Mucosa of descending colon (tissue), 3 donors: ENCODE measurements at regions not wholly inside any gene's neighbourhood (a gene's known extent, or its start where the extent isn't known, plus 50 kb on each side); places are given as distances from the start of the nearest gene placed in this dataset.
A peak's percentile ranks its signal among the peaks of the same experiment; 100 is the strongest.

Source experiments
- ATAC-seq: fragments of 200-7000 bp; cut with Tn5 transposase; one replicate; pipeline ENCODE4 v1.9.1; 2020; ENCODE audit warnings: mild to moderate bottlenecking, moderate library complexity
- DNase-seq, 3 donors: peaks; one replicate each; pipeline ENCODE4 v3.0.0-alpha.2; 2020
- H3K36me3 ChIP-seq: fragments of 200-600 bp; one replicate; pipeline ENCODE4 v1.8.0; 2021; ENCODE audit warnings: low read depth, mild to moderate bottlenecking
- H3K4me1 ChIP-seq: fragments of 200-600 bp; one replicate; pipeline ENCODE4 v1.8.0; 2021; ENCODE audit warnings: low read depth, mild to moderate bottlenecking
- H3K4me3 ChIP-seq: fragments of 200-600 bp; one replicate; pipeline ENCODE4 v1.8.0; 2021; ENCODE audit warnings: mild to moderate bottlenecking
- H3K9me3 ChIP-seq: fragments of 200-600 bp; one replicate; pipeline ENCODE4 v1.8.0; 2021; ENCODE audit warnings: mild to moderate bottlenecking
- intact Hi-C, 2 donors: fragments of 100-400 bp; cut with DNase I in 1 of 2; cut with micrococcal nuclease in 1 of 2; formaldehyde crosslinking; loops; one replicate each; pipeline versions ENCODE4 v1.11.0 to v1.11.1; 2022; cut with DNase I, micrococcal nuclease
- TF ChIP-seq, protein P1 (sequence below): fragments of 200-600 bp; IDR thresholded peaks from one replicate; pipeline ENCODE4 v1.8.0; 2022; ENCODE audit warnings: antibody characterized with exemption, mild to moderate bottlenecking
- donor health status: DM: no; HTN: no; CAD: no; lungs with moderate emphysema.
- donor health status: DM: no; HTN: no; CAD: no.
- donor health status: DM: no; HTN: yes; CAD: no.

- TF ChIP-seq, protein P1, sequence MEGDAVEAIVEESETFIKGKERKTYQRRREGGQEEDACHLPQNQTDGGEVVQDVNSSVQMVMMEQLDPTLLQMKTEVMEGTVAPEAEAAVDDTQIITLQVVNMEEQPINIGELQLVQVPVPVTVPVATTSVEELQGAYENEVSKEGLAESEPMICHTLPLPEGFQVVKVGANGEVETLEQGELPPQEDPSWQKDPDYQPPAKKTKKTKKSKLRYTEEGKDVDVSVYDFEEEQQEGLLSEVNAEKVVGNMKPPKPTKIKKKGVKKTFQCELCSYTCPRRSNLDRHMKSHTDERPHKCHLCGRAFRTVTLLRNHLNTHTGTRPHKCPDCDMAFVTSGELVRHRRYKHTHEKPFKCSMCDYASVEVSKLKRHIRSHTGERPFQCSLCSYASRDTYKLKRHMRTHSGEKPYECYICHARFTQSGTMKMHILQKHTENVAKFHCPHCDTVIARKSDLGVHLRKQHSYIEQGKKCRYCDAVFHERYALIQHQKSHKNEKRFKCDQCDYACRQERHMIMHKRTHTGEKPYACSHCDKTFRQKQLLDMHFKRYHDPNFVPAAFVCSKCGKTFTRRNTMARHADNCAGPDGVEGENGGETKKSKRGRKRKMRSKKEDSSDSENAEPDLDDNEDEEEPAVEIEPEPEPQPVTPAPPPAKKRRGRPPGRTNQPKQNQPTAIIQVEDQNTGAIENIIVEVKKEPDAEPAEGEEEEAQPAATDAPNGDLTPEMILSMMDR, result no peak
- Histone ChIP-seq H3K36me3 (no peaks in the 10 kb centered on the region), H3K4me1 (no peaks in the 10 kb centered on the region), H3K4me3 (no peak overlapping the region), H3K9me3 (no peaks in the 10 kb centered on the region)
- intact Hi-C loops, result loop anchor here in 1 of 2 donors (10.0 kb wide), 1 partner anchor 165 kb away; no protein-coding TSS in a partner anchor
- no peak for ATAC-seq
- no peak for DNase-seq
Observed at GRCh38 chr9:107169796-107170195, 113.3 kb upstream of the RAD23B start.

- peaks cover 5% of the 10 kb centered on the region for H3K4me1 ChIP-seq
- no peaks in the 10 kb centered on the region for H3K36me3 ChIP-seq
- DNase-seq, result no peak
- intact Hi-C loops, result loop anchor here in 1 of 2 donors (10.0 kb wide), 1 partner anchor 164 kb away; no protein-coding TSS in a partner anchor
- TF ChIP-seq, protein P1, result no peak
- ATAC-seq, result no peak
- H3K9me3 ChIP-seq, result no peaks in the 10 kb centered on the region
- H3K4me3 ChIP-seq, result no peak overlapping the region
Observed at GRCh38 chr9:107170801-107171200, 112.3 kb upstream of the RAD23B start.

DNA sequence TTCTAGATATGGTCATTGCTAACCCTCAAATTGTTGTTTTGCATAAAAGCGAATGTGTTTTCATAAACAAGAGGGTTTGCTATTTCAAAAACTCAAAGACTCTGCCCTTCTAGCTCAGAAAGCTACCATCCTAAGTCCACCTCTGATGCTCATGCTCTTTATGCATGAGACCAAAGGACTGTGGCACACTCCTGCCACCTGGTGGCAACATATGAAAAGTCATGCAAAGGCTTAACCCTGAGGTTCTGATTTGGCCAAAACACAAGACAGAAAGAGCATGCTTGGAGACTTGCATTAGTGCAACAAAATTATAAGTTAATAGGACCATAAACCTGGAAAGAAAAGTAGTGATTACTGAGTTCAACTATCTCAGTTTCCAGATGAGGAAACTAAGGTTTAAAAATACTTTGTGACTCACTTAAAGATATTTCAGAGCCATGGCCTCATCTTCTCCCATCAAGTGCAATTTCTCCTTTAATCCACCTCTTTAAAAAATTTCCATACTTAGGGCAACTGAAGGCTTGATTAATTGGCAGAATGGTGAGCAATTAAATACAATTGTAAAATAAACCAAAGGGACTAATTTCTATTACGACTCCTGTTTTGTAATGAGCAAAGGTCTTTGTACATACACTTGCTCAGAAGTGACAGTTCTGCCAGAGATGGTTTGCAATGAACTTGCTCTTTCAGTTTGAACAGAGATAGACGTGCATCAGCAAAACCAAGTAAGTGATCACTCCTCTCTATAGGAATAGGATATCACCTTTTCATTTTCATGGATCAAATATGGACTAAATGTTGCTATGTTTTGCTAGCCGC is 110.7 kb upstream of the RAD23B start:
- ATAC-seq, result peak; percentile 83

DNA sequence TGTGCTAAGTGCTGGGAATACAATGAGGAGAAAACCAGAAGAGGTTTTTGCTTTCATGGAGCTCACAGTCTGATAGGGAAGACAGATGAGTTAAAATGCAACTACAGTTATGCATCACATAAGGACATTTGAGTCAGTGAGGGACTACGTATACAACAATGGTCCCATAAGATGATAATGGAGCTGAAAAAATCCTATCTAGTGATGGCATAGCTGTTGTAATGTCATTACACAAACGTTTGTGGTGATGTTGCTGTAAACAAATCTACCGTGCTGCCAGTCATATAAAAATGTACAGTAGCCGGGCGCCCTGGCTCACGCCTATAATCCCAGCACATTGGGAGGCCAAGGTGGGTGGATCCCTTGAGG is 110.1 kb upstream of the RAD23B start:
- intact Hi-C loops, result loop anchor here in 1 of 2 donors (10.0 kb wide), 1 partner anchor 162 kb away; no protein-coding TSS in a partner anchor
- H3K36me3 ChIP-seq, result no peaks in the 10 kb centered on the region

More for the DNA sequence above, 110.7 kb upstream of the RAD23B start:
- H3K9me3 ChIP-seq, result no peaks in the 10 kb centered on the region
- TF ChIP-seq, protein P1, result peak; percentile 64
- intact Hi-C loops, result loop anchor here in 1 of 2 donors (10.0 kb wide), 1 partner anchor 162 kb away; no protein-coding TSS in a partner anchor
- H3K4me1 ChIP-seq, result peaks cover 5% of the 10 kb centered on the region
- H3K36me3 ChIP-seq, result no peaks in the 10 kb centered on the region
- DNase-seq, result peak in 2 of 3 donors; percentile 77 to 84
- H3K4me3 ChIP-seq, result no peak overlapping the region

GRCh38 chr9:107173422-107174180 is 109.5 kb upstream of the RAD23B start:
- H3K4me3 ChIP-seq, result no peak overlapping the region
- DNase-seq, result no peak
- intact Hi-C loops, result loop anchor here in 1 of 2 donors (10.0 kb wide), 1 partner anchor 161 kb away; no protein-coding TSS in a partner anchor
- peaks cover 5% of the 10 kb centered on the region for H3K4me1 ChIP-seq
- TF ChIP-seq, protein P1, result no peak
- ATAC-seq, result peak; percentile 15
- no peaks in the 10 kb centered on the region for H3K9me3 ChIP-seq
- H3K36me3 ChIP-seq, result no peaks in the 10 kb centered on the region

More for the DNA sequence above, 110.1 kb upstream of the RAD23B start:
- no peak overlapping the region for H3K4me3 ChIP-seq
- no peak for ATAC-seq
- H3K9me3 ChIP-seq, result no peaks in the 10 kb centered on the region
- peaks cover 5% of the 10 kb centered on the region for H3K4me1 ChIP-seq
- no peak for DNase-seq
- TF ChIP-seq, protein P1, result no peak
